H9 (cell line): ENCODE measurements at regions not wholly inside any gene's neighbourhood (a gene's known extent, or its start where the extent isn't known, plus 50 kb on each side); places are given as distances from the start of the nearest gene placed in this dataset.

Experiments used
- DNase-seq: peaks from one replicate; pipeline ENCODE4 v3.0.0-alpha.2; 2017
- H2AFZ ChIP-seq: one replicate; pipeline ENCODE4 v1.6.1; 2013; ENCODE audit warnings: mild to moderate bottlenecking, low read length, control low read depth, moderate library complexity
- H2AK5ac ChIP-seq: 2 replicates; pipeline ENCODE4 v1.6.1; 2013; ENCODE audit warnings: low read length, control low read depth, mixed read lengths; ENCODE audit not compliant: insufficient read length
- H2BK120ac ChIP-seq: one replicate; pipeline ENCODE4 v1.6.1; 2013; ENCODE audit warnings: low read depth, mild to moderate bottlenecking, low read length, control low read depth, inconsistent platforms; ENCODE audit not compliant: poor library complexity, severe bottlenecking
- H2BK12ac ChIP-seq: 2 replicates; pipeline ENCODE4 v1.6.1; 2013; ENCODE audit warnings: low read length, control low read depth, mixed read lengths, low read depth; ENCODE audit not compliant: insufficient read length
- H2BK15ac ChIP-seq: 2 replicates; pipeline ENCODE4 v1.6.1; 2013; ENCODE audit warnings: low read depth, low read length, control low read depth
- H2BK20ac ChIP-seq: one replicate; pipeline ENCODE4 v1.6.1; 2013; ENCODE audit warnings: low read depth, mild to moderate bottlenecking, low read length, control low read depth, inconsistent platforms; ENCODE audit not compliant: poor library complexity, severe bottlenecking
- H2BK5ac ChIP-seq: 2 replicates; pipeline ENCODE4 v1.6.1; 2013; ENCODE audit warnings: low read length, control low read depth, mixed read lengths; ENCODE audit not compliant: insufficient read length
- H3K14ac ChIP-seq: 2 replicates; pipeline ENCODE4 v1.6.1; 2013; ENCODE audit warnings: low read length, control low read depth; ENCODE audit not compliant: insufficient read depth
- H3K18ac ChIP-seq: 2 replicates; pipeline ENCODE4 v1.6.1; 2013; ENCODE audit warnings: low read depth, mild to moderate bottlenecking, mixed read lengths, low read length, control low read depth; ENCODE audit not compliant: insufficient read length
- H3K23ac ChIP-seq: 2 replicates; pipeline ENCODE4 v1.6.1; 2013; ENCODE audit warnings: low read length, control low read depth, mixed read lengths, low read depth; ENCODE audit not compliant: insufficient read length
- H3K23me2 ChIP-seq: 2 replicates; pipeline ENCODE4 v1.6.1; 2013; ENCODE audit warnings: low read depth, mild to moderate bottlenecking, mixed read lengths, low read length, control low read depth; ENCODE audit not compliant: insufficient read length, poor library complexity, severe bottlenecking
- H3K27ac ChIP-seq: 2 replicates; pipeline ENCODE4 v1.5.1; 2013; ENCODE audit warnings: low read length, control low read depth, mixed read lengths, low read depth; ENCODE audit not compliant: insufficient read length
- H3K27me3 ChIP-seq: 2 replicates; pipeline ENCODE4 v1.6.1; 2013; ENCODE audit warnings: low read length, control low read depth, inconsistent platforms; ENCODE audit not compliant: insufficient read depth
- H3K4ac ChIP-seq: 2 replicates; pipeline ENCODE4 v1.6.1; 2013; ENCODE audit warnings: low read depth, mild to moderate bottlenecking, control low read depth, inconsistent platforms, low read length, moderate library complexity
- H3K4me1 ChIP-seq: 2 replicates; pipeline ENCODE4 v1.6.1; 2013; ENCODE audit warnings: low read length, control low read depth, inconsistent platforms; ENCODE audit not compliant: insufficient read depth
- H3K4me2 ChIP-seq: 2 replicates; pipeline ENCODE4 v1.6.1; 2013; ENCODE audit warnings: low read length, control low read depth, mixed read lengths; ENCODE audit not compliant: insufficient read length, insufficient read depth
- H3K56ac ChIP-seq: 2 replicates; pipeline ENCODE4 v1.6.1; 2013; ENCODE audit warnings: low read depth, mild to moderate bottlenecking, mixed read lengths, low read length, control low read depth; ENCODE audit not compliant: insufficient read length
- H3K79me1 ChIP-seq: 2 replicates; pipeline ENCODE4 v1.6.1; 2013; ENCODE audit warnings: low read depth, mild to moderate bottlenecking, moderate library complexity, low read length, control low read depth, inconsistent platforms; ENCODE audit not compliant: insufficient read depth, poor library complexity, severe bottlenecking
- H3K79me2 ChIP-seq: 2 replicates; pipeline ENCODE4 v1.6.1; 2013; ENCODE audit warnings: low read length, control low read depth, inconsistent platforms; ENCODE audit not compliant: insufficient read depth
- H3K9ac ChIP-seq: 2 replicates; pipeline ENCODE4 v1.6.1; 2013; ENCODE audit warnings: low read length, control low read depth, mixed read lengths; ENCODE audit not compliant: insufficient read length; ENCODE audit errors: extremely low read depth
- H3K9me3 ChIP-seq: one replicate; pipeline ENCODE4 v1.6.1; 2013; ENCODE audit warnings: low read depth, low read length, inconsistent platforms; ENCODE audit not compliant: control insufficient read depth
- H3T11ph ChIP-seq: one replicate; pipeline ENCODE4 v1.6.1; 2013; ENCODE audit warnings: mild to moderate bottlenecking, low read length, control low read depth, inconsistent platforms
- H4K20me1 ChIP-seq: one replicate; pipeline ENCODE4 v1.6.1; 2013; ENCODE audit not compliant: control insufficient read depth, insufficient read length, insufficient read depth
- H4K5ac ChIP-seq: 2 replicates; pipeline ENCODE4 v1.6.1; 2013; ENCODE audit warnings: low read depth, mild to moderate bottlenecking, mixed read lengths, low read length, control low read depth; ENCODE audit not compliant: insufficient read length
- H4K8ac ChIP-seq: replicated peaks from 2 replicates; pipeline ENCODE4 v1.6.1; 2013; ENCODE audit warnings: low read length, control low read depth, mixed read lengths, low read depth; ENCODE audit not compliant: insufficient read length
- H4K91ac ChIP-seq: 2 replicates; pipeline ENCODE4 v1.6.1; 2013; ENCODE audit warnings: low read depth, mild to moderate bottlenecking, moderate library complexity, mixed read lengths, low read length, control low read depth; ENCODE audit not compliant: insufficient read length
- H3K27ac Mint-ChIP-seq, 3 experiments: 2 replicates in 2 of 3; 3 replicates in 1 of 3; pipeline ENCODE4 v1.8.0; 2020 to 2021; ENCODE audit warnings: mixed read lengths in 3 of 3, mild to moderate bottlenecking in 1 of 3, moderate library complexity in 1 of 3
- H3K27me3 Mint-ChIP-seq: 2 replicates; pipeline ENCODE4 v1.8.0; 2021; ENCODE audit warnings: low read depth, mild to moderate bottlenecking, moderate library complexity, mixed read lengths
- H3K36me3 Mint-ChIP-seq, 3 experiments: 2 replicates in 2 of 3; 3 replicates in 1 of 3; pipeline ENCODE4 v1.8.0; 2020 to 2021; ENCODE audit warnings: low read depth in 3 of 3, mixed read lengths in 3 of 3; ENCODE audit not compliant: insufficient read depth in 1 of 3
- H3K4me1 Mint-ChIP-seq, 2 experiments: 2 replicates each; pipeline ENCODE4 v1.8.0; 2020; ENCODE audit warnings: mixed read lengths in 2 of 2
- H3K4me3 Mint-ChIP-seq, 2 experiments: 2 replicates in 1 of 2; 3 replicates in 1 of 2; pipeline ENCODE4 v1.8.0; 2020 to 2021; ENCODE audit warnings: mild to moderate bottlenecking in 2 of 2, mixed read lengths in 2 of 2, moderate library complexity in 1 of 2
- H3K9me3 Mint-ChIP-seq, 2 experiments: 2 replicates in 1 of 2; 3 replicates in 1 of 2; pipeline ENCODE4 v1.8.0; 2020; ENCODE audit warnings: mild to moderate bottlenecking in 2 of 2, mixed read lengths in 2 of 2, moderate library complexity in 1 of 2
- CTCF ChIP-seq: fragments of 200-600 bp; sonication (generic); conservative IDR thresholded peaks from 3 replicates; pipeline ENCODE4 v1.8.0; 2021; ENCODE audit warnings: antibody characterized with exemption, mild to moderate bottlenecking
- WGBS: extraction: QIAGEN DNeasy Blood & Tissue Kit; methylation state at CpG from one replicate; pipeline ENCODE4 v1.1.7; 2013; ENCODE audit warnings: missing lambda C conversion rate, low lambda C conversion rate, mixed read lengths; ENCODE audit not compliant: insufficient read length; ENCODE audit errors: extremely low coverage; 5-methylcytosine and 5-hydroxymethylcytosine counted together

GRCh38 chr6:73942592-73943186 lies 246.7 kb downstream of the CD109 start:
- TF ChIP-seq CTCF, result peak; percentile 54
- Mint-ChIP-seq H3K27ac (no peak overlapping the region), H3K27me3 (no peaks in the 10 kb centered on the region), H3K4me3 (no peak overlapping the region), H3K4me1 (no peaks in the 10 kb centered on the region), H3K36me3 (peaks cover 0 to 8% (median under 1%) of the 10 kb centered on the region in 3 experiments; a peak in 4 of 7 replicates), H3K9me3 (peaks cover 5 to 7% of the 10 kb centered on the region in 2 experiments; a peak in 4 of 5 replicates)
- no peak overlapping the region for H2AK5ac ChIP-seq
- H3K4me1 ChIP-seq, result no peaks in the 10 kb centered on the region
- no peak overlapping the region for H3K23ac ChIP-seq
- no peak overlapping the region for H2BK20ac ChIP-seq
- no peak overlapping the region for H3K14ac ChIP-seq
- H3K79me2 ChIP-seq, result no peaks in the 10 kb centered on the region
- H3K9me3 ChIP-seq, result no peaks in the 10 kb centered on the region
- H3K4ac ChIP-seq, result no peak overlapping the region
- no peak overlapping the region for H4K5ac ChIP-seq
- H4K8ac ChIP-seq, result no peak overlapping the region
- no peak overlapping the region for H3K18ac ChIP-seq
- H4K20me1 ChIP-seq, result no peaks in the 10 kb centered on the region
- H2BK12ac ChIP-seq, result no peak overlapping the region
- H3K27me3 ChIP-seq, result no peaks in the 10 kb centered on the region; the same call in 1 of the 2 replicates
- no peak overlapping the region for H3K4me2 ChIP-seq
- no peaks in the 10 kb centered on the region for H3K79me1 ChIP-seq
- H3T11ph ChIP-seq, result no peak overlapping the region
- no peak overlapping the region for H2BK15ac ChIP-seq
- no peak overlapping the region for H2BK5ac ChIP-seq
- no CpG with 5 or more reads among the region's 3 CpGs for WGBS
- no peaks in the 10 kb centered on the region for H3K23me2 ChIP-seq
- no peak overlapping the region for H4K91ac ChIP-seq
- DNase-seq, result peak; percentile 64
- no peak overlapping the region for H2BK120ac ChIP-seq
- H3K27ac ChIP-seq, result no peak overlapping the region
- H3K56ac ChIP-seq, result no peak overlapping the region
- no peak overlapping the region for H2AFZ ChIP-seq
- H3K9ac ChIP-seq, result no peak overlapping the region
